GM21526 (cell line): ENCODE measurements at regions not wholly inside any gene's neighbourhood (a gene's known extent, or its start where the extent isn't known, plus 50 kb on each side); places are given as distances from the start of the nearest gene placed in this dataset.

Source experiments
- ATAC-seq: cut with Tn5 transposase; IDR thresholded peaks from one replicate; pipeline ENCODE4 v1.9.1; 2021; ENCODE audit warnings: moderate library complexity; ENCODE audit not compliant: unreplicated experiment, low FRiP score

- no peak for ATAC-seq
These were observed 183.2 kb upstream of the GSE1 start for GRCh38 chr16:85429776-85430522.

DNA sequence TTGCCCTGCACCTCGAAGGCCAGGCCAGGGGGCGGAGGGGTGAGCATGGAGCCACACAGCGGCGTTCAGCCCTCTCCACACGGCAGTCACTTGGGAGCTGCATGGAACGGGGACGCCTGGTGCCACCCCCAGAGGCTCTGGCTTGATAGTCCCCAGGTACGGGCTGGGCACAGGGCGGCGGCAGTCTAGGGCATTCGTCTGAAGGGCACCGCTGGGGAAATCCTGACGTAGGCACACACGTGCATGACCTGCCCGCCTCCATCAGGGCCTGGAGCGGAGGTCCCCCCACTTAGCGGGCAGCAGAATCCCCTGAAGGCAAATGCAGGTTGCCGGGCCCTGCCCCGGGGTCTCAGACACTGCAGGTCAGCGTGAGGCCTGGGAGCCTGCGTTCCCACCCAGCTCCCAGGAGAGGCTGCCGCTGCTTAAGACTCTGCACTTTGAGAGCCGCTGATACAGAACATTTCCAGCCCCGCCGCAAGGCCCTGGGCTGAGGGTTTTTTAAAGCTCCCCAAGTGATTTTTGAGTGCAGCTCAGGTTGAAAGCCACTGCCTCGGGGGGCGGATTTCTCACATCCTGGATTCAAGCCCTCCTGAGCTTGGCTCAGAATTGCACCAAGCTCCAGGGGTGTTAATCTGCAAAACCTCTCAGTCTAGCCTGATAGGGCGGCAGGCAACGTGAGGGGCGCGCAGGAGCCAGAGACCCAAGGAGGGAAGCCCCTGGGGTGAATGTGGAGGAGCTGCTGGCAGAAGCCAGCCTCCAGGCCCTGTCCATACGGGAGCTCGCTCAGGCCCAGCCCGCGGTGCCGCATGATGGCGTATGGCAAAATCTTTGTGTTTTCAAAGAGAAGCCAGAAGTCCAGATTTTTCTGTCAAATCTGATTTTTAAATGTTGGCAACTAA is 182.3 kb upstream of the GSE1 start:
- ATAC-seq, result no peak

GRCh38 chr16:85431431-85432124 is 181.5 kb upstream of the GSE1 start:
- ATAC-seq, result no peak

DNA sequence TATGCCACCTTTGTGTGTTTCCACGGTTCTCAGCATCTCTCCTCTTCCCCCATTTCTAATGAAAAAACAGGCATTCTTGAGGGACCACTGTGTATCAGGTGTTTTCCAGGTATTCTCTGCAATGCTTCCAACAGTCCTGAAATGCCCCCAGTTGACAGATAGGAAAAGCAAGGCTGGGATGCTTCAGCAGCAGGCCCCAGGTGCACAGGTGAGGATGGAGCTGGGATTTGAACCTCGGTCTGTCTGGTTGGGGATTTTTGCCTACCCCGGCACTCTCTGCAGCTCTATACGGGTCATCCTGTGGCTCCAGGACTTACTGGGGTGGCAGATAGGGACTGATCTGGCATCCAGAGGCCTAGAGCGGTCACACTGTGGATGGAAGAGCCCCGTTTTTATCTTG is 180.5 kb upstream of the GSE1 start:
- ATAC-seq, result no peak

DNA sequence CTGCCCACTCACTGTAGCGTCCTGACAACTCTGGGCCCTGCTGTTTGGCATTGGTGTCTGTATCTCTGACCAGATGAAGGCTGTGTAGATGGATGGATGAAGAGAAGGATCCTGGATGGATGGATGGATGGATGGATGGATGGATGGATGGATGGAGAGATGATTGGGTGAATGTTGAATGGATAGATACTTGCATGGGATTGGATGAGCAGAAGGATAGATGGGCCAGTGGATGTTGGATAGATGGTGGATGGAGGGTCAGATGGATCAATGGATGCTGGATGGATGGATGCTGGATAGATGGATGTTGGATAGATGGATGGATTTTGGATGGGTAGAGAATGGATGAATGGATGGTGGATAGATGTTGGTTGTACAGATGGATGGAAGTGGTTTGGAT is 179.6 kb upstream of the GSE1 start:
- ATAC-seq, result no peak

GRCh38 chr16:85435286-85435685 is 177.8 kb upstream of the GSE1 start:
- no peak for ATAC-seq

DNA sequence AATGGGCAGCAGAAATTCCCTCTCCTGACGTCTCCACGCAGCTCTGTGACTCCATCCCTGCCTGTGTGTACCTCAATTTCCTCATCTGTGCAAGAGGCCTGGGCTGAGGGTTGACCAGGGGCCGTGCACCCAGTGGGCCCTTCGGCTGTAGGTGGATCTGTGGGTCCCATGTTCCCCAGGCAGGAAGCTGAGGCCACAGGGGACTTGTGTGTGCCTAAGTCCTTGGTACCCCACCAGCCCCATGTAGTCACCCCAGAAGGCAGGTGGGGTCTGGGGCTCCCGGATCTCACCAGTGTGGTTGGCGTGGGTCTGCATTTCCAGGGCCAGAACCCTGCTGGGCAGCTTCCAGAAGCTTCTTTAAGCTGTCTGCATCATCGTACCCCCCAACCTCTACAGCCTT is 177.4 kb upstream of the GSE1 start:
- ATAC-seq, result no peak

DNA sequence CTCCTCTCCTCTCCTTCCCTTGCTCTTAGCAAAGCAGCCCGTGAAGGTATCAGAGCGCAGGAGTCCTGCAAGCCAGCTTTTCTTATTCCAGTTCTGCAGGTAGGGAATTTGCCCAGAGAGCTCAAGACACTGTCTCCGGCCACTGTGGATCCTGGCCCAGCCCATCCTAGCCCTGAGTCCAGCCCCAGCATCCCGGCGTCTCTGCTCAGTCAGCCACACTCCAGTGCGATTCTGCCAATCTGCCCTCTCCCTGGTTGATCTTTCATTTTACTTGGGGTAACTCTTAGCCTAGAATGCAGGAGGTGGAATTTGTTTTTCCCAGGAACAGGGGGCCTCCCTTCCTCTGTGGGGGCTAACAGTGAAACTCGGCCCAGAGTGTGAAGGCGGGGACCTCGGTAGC is 176.9 kb upstream of the GSE1 start:
- ATAC-seq, result no peak

DNA sequence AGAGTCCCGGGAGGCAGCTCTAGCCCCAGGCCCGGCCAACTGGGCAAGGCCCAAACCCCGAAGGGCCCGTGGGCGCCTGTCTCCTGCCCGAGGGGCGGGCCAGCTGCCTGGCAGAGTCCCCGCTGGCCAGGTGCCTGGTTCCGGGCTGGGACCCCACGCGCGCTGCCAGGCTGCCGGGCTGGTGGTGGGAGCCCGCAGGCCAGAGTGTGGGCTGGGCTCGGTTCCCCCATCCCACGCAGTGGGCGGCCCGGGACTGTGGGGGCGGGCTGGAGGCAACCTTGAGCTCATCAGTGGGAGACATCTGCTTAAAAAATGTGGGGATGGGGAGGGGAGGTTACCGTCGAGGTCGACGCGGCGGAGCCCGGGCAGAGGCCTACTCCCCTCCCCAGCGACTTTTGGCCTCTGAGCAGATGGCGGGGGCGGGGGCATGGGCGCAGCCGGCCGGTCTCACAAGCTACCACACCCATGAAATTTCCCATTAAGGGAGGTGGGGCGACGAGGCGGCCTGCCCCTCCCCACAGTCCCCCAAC is 176.4 kb upstream of the GSE1 start:
- no peak for ATAC-seq

GRCh38 chr16:85437166-85438052 is 175.7 kb upstream of the GSE1 start:
- ATAC-seq, result no peak

GRCh38 chr16:85438981-85439685 is 174.0 kb upstream of the GSE1 start:
- ATAC-seq, result no peak

DNA sequence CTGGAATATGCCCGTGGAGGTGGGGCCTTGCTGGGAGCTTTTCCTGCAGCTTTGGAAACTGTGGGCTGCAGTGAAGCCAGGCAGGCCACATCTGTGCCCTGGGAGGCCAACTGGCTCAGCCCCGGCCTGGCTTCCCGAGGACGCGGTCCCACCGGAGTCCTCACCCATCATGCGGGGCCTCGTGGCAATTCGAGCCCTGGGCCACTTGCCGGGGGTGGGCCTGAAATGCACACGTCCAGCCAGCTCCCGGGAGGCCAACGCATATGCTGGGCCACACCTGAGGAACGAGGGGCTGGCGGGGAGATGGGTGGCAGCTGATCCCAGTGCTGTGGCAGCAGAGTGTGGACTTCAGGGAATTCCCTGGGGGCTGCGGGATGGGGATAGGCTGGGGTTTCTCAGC is 172.4 kb upstream of the GSE1 start:
- no peak for ATAC-seq

- no peak for ATAC-seq
These were observed 171.8 kb upstream of the GSE1 start for GRCh38 chr16:85441189-85441889.

DNA sequence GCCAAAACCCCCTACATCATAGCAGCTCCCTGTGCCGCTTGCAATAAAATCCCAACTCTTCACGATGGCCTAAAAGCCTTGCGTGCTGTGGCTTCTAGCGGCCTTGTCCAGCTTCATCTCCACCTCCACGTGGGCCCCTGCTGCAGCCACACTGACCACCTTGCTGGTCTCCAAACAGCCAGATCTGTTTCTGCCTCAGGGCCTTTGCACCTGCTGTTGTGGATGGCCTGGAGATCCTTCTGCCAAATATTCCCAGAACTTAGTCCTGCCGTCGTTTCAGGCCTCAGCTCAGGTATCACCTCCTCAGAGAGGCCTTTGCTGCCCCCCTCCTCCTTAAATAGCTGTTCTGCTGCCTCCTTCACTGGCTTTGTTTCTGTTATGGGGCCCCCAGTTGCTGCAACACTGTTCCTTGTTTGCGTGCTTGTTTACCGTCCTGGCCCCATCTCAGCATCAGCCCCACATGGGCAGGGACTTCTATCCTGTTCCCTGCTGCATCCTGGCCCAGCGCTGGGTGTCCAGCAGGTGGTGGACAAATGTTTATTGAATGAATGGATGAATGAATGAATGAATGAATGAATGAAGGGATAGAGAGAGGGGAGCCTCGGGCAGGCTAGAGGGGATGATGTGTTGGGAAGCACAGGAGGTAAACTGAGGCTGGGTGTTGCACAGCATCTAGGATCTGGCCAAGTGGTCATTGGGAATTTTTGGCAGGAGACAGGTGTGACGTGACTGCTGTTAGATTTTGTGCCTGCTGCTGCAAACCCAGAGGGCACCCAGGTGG is 171.0 kb upstream of the GSE1 start:
- ATAC-seq, result no peak

DNA sequence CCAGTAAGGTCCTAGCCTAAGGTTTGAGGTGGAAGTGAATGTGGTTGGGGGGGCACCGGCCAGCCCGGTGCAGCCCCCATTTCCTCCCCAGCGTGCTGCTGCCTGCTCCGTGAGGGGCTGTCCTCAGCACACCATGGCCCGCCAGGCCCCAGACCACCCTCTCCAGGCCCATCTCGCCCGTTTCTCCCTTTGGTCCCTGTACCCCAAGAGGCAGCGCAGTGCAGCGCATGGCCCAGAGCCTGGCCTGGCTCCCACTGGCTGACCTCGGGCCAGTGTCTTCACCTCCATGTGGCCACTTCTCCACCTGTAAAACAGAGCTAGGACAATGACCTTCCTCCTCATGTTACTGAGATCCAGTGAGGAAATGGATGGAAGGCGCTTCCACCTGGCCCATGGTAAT is 170.0 kb upstream of the GSE1 start:
- ATAC-seq, result no peak

- no peak for ATAC-seq
These were observed 169.6 kb upstream of the GSE1 start for GRCh38 chr16:85443531-85443930.

DNA sequence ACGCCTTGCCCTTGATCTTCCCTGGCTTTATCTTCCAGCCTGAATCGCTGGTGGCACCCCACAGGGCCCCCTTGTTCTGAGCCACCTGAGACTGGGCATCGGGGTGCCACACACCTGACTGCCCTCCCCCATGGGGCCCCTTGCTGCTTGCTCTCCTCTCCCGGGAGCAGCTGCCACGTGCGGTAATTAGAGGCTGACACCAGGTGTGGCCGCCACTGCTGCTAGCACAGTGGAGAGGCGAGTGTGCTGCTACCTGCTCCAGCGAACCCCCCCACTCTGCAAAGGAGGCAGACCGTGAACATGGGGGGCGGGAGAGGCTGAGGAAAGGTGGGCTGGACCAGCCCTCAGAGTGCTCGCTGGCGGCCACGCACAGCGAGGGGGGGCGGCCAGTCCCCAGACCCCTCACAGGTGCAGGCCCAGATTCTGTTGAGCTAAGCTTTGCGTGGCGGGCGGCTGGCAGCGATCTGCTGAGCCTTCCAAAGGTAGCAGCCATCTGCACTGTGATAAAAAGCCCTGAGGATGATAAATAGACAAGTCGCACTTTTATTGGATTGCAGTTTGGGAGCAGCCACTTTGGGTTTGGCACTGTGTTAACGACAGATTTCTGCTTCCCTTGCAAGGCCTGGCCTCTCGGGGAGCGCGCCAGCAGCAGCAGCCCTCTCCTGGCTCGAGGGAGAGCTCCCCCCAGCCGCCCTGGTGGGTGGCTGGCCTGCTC is 167.9 kb upstream of the GSE1 start:
- no peak for ATAC-seq
